Gastroesophageal sphincter (tissue), 4 donors: ENCODE measurements at regions not wholly inside any gene's neighbourhood (a gene's known extent, or its start where the extent isn't known, plus 50 kb on each side); places are given as distances from the start of the nearest gene placed in this dataset.

Experiments
- ATAC-seq: fragments of 150-250 bp; one replicate; pipeline ENCODE4 v1.9.1; 2016; ENCODE audit warnings: mild to moderate bottlenecking, moderate library complexity
- H3K27ac ChIP-seq, 4 donors: fragments of 200-600 bp; sonication (generic) in 3 of 4; 1 replicate in 3 of 4; 2 replicates in 1 of 4; pipeline ENCODE4 v1.5.1; 2016 to 2019
- H3K27me3 ChIP-seq: fragments of 200-600 bp; sonication (generic); one replicate; pipeline ENCODE4 v1.5.1; 2019
- H3K36me3 ChIP-seq, 2 donors: fragments of 200-600 bp; sonication (generic); one replicate each; pipeline ENCODE4 v1.5.1; 2019; ENCODE audit warnings: control low read depth in 1 of 2
- H3K4me1 ChIP-seq, 3 donors: fragments of 200-600 bp; sonication (generic); 1 replicate in 2 of 3; 2 replicates in 1 of 3; pipeline ENCODE4 v1.5.1; 2016 to 2019; ENCODE audit warnings: control low read depth in 2 of 3
- H3K4me3 ChIP-seq, 2 donors: fragments of 200-600 bp; sonication (generic); one replicate each; pipeline ENCODE4 v1.5.1; 2019; ENCODE audit warnings: mild to moderate bottlenecking in 1 of 2, moderate library complexity in 1 of 2
- H3K9me3 ChIP-seq, 3 donors: fragments of 200-600 bp; sonication (generic); one replicate each; pipeline ENCODE4 v1.5.1; 2017 to 2019; ENCODE audit warnings: control low read depth in 2 of 3
- EP300 ChIP-seq: sonication (generic); formaldehyde crosslinking; IDR thresholded peaks from one replicate; pipeline ENCODE4 v1.6.1; 2017; ENCODE audit warnings: antibody characterized with exemption, mild to moderate bottlenecking
- POLR2A ChIP-seq, 2 donors: fragments of 450-650 bp; IDR thresholded peaks; one replicate each; pipeline ENCODE4 v1.6.1; 2017; ENCODE audit warnings: antibody characterized with exemption in 2 of 2, mild to moderate bottlenecking in 2 of 2, moderate library complexity in 1 of 2
- POLR2AphosphoS5 ChIP-seq: sonication (generic); formaldehyde crosslinking; IDR thresholded peaks from one replicate; pipeline ENCODE4 v1.6.1; 2017; ENCODE audit warnings: antibody characterized with exemption
- WGBS, 2 donors: methylation state at CpG; one replicate each; pipeline ENCODE4 v1.1.5; 2018; ENCODE audit warnings: low coverage in 1 of 2; 5-methylcytosine and 5-hydroxymethylcytosine counted together
- TF ChIP-seq, protein P1 (sequence below), 4 experiments: fragments of 200-600 bp in 2 of 4; fragments of 450-650 bp in 2 of 4; sonication (generic) in 1 of 4; IDR thresholded peaks; one replicate each; pipeline ENCODE4 v1.5.1; 2017 to 2019; ENCODE audit warnings: antibody characterized with exemption in 4 of 4, mild to moderate bottlenecking in 2 of 4, moderate library complexity in 2 of 4

DNA sequence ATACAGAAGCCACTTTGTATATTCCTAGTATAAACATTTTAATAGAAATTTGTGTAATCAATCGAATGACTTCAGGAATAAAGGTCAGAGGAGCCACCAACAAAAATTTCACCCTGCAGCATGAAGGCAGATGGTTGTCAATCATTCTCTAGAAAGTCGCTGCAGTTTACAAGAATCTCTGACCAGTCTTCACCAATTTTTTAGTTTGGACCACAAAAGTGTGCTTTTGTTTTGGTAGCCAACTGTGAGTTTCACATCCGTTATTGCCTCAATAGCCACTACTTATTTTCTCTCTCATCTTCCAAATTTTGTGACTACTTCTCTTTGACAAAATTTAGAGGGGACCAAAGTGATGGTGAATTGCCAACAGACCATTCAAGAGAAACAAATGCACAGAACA lies 1155.6 kb downstream of the AMY1C start:
- Histone ChIP-seq H3K36me3 (no peaks in the 10 kb centered on the region), H3K9me3 (peaks cover 0 to 9% (median 0%) of the 10 kb centered on the region in 3 donors), H3K27me3 (no peaks in the 10 kb centered on the region), H3K27ac (no peak overlapping the region), H3K4me1 (no peaks in the 10 kb centered on the region), H3K4me3 (no peak overlapping the region)
- ATAC-seq: no peak
- WGBS, 2 donors: 65 to 67% methylated on average over 2 to 3 of the region's 3 CpGs
- TF ChIP-seq EP300 (no peak), POLR2AphosphoS5 (no peak), POLR2A (IDR thresholded peaks at IDR 0.05) (no peak)
- TF ChIP-seq, protein P1, sequence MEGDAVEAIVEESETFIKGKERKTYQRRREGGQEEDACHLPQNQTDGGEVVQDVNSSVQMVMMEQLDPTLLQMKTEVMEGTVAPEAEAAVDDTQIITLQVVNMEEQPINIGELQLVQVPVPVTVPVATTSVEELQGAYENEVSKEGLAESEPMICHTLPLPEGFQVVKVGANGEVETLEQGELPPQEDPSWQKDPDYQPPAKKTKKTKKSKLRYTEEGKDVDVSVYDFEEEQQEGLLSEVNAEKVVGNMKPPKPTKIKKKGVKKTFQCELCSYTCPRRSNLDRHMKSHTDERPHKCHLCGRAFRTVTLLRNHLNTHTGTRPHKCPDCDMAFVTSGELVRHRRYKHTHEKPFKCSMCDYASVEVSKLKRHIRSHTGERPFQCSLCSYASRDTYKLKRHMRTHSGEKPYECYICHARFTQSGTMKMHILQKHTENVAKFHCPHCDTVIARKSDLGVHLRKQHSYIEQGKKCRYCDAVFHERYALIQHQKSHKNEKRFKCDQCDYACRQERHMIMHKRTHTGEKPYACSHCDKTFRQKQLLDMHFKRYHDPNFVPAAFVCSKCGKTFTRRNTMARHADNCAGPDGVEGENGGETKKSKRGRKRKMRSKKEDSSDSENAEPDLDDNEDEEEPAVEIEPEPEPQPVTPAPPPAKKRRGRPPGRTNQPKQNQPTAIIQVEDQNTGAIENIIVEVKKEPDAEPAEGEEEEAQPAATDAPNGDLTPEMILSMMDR (IDR thresholded peaks at IDR 0.05): no peak

DNA sequence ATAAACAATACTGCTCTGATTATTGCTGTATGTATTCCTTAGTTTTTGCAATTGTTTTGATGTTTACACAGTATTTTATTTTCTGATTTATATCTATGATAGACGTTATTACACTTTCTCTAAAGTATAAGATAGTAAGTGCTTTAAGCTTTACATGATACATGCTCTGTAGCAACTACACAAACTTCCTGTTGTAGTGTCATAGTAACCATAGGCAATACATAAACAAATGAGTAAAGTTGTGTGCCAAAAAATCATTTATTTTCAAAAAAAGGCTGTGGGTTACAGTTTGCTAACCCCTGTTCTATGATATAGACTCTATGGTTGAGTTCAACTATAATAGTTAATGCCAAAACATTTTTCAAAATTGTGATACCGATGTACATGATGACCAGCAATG lies 1156.4 kb downstream of the AMY1C start:
- H3K4me1 ChIP-seq: no peaks in the 10 kb centered on the region
- ATAC-seq: no peak
- H3K4me3 ChIP-seq: no peak overlapping the region
- WGBS, 2 donors: 47 to 52% methylated on average over 2 of the region's 2 CpGs
- H3K36me3 ChIP-seq: no peaks in the 10 kb centered on the region
- no peak for TF ChIP-seq POLR2A (IDR thresholded peaks at IDR 0.05)
- TF ChIP-seq, protein P1 (IDR thresholded peaks at IDR 0.05): no peak
- H3K9me3 ChIP-seq: peaks cover 0 to 9% (median 0%) of the 10 kb centered on the region in 3 donors
- no peak overlapping the region for H3K27ac ChIP-seq
- no peaks in the 10 kb centered on the region for H3K27me3 ChIP-seq

DNA sequence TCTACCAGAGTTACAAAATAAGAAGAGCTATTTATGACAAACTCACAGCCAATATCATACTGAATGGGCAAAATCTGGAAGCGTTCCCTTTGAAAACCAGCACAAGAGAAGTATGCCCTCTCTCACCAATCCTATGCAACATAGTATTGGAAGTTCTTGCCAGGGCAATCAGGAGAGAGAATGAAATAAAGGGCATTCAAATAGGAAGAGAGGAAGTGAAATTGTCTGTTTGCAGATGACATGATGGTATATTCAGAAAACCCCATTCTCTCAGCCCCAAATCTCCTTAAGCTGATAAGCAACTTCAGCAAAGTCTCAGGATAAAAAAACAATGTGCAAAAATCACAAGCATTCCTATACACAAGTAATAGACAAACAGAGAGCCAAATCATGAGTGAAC lies 1169.5 kb downstream of the AMY1C start:
- Histone ChIP-seq H3K4me1 (no peaks in the 10 kb centered on the region), H3K36me3 (no peaks in the 10 kb centered on the region), H3K9me3 (no peaks in the 10 kb centered on the region), H3K27ac (no peak overlapping the region), H3K27me3 (no peaks in the 10 kb centered on the region), H3K4me3 (no peak overlapping the region)
- TF ChIP-seq POLR2AphosphoS5 (no peak), POLR2A (IDR thresholded peaks at IDR 0.05) (no peak), EP300 (no peak)
- TF ChIP-seq, protein P1 (IDR thresholded peaks at IDR 0.05): no peak
- ATAC-seq: no peak
- 83 to 86% methylated on average over 1 of the region's 1 CpG for WGBS, 2 donors

DNA sequence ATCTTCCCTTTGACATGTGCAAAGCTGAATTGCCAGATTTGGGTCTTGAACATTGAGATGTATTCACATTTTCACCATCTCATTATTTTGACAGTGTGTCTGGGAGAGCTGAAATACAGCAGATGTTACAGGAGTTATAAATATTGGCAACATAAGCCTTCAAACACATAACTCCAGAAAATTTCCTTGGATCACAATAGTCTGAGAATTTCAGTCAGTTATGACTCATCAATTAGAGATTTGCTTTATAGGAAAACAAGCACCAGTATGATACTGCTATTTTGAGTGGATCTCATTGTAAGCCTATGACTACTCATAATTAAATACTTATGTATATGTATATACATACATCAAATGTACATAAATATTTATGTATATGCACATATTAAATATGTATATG lies 1171.8 kb downstream of the AMY1C start:
- H3K36me3 ChIP-seq: no peaks in the 10 kb centered on the region
- H3K4me1 ChIP-seq: no peaks in the 10 kb centered on the region
- no peak overlapping the region for H3K4me3 ChIP-seq
- H3K27me3 ChIP-seq: no peaks in the 10 kb centered on the region
- H3K9me3 ChIP-seq: no peaks in the 10 kb centered on the region
- H3K27ac ChIP-seq: no peak overlapping the region
- no peak for ATAC-seq
- TF ChIP-seq POLR2AphosphoS5 (no peak), EP300 (no peak), POLR2A (IDR thresholded peaks at IDR 0.05) (no peak)
- TF ChIP-seq, protein P1 (IDR thresholded peaks at IDR 0.05): no peak

DNA sequence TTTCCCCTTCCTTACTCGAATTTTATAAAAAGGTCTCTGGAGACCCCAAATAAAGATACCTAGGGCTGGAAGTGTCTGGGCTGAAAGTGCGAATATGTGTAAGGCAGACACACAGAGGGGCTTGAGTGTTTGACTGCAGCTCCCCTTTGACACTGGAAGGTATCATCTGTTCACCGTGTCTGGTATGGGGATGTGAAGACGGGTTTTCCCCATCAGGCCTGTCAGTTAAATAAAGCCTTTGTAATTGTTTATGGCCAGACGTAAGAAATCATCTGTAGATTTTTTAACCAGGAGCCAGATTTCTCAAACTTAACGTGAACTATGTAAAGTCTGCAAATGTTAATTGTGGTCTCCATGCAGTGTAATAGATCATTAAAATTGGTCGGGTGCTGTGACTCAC lies 1173.4 kb downstream of the AMY1C start:
- 38 to 59% methylated on average over 7 of the region's 7 CpGs for WGBS, 2 donors
- no peaks in the 10 kb centered on the region for H3K9me3 ChIP-seq

More for the DNA sequence above, 1173.4 kb downstream of the AMY1C start:
- Histone ChIP-seq H3K4me1 (no peaks in the 10 kb centered on the region), H3K36me3 (no peaks in the 10 kb centered on the region), H3K27ac (no peak overlapping the region), H3K4me3 (no peak overlapping the region), H3K27me3 (no peaks in the 10 kb centered on the region)
- no peak for TF ChIP-seq EP300
- TF ChIP-seq POLR2A (IDR thresholded peaks at IDR 0.05): no peak
- TF ChIP-seq, protein P1 (IDR thresholded peaks at IDR 0.05): no peak
- TF ChIP-seq POLR2AphosphoS5: no peak
- no peak for ATAC-seq
